ENCODE measurements at regions not wholly inside any gene's neighbourhood (a gene's known extent, or its start where the extent isn't known, plus 50 kb on each side); places are given as distances from the start of the nearest gene placed in this dataset.

GRCh38 chr4:75376543-75376942 is 137.7 kb downstream of the RCHY1 start:
- TF ChIP-seq POLR2A (IDR thresholded peaks at IDR 0.05) (no peak), EP300 (IDR thresholded peaks at IDR 0.05) (no peak), CTCF (IDR thresholded peaks at IDR 0.05) (no peak), POLR2AphosphoS5 (IDR thresholded peaks at IDR 0.05) (no peak)
